NT2/D1 (cell line): ENCODE measurements at regions not wholly inside any gene's neighbourhood (a gene's known extent, or its start where the extent isn't known, plus 50 kb on each side); places are given as distances from the start of the nearest gene placed in this dataset.
"Not testable (repeated sequence)": the region's sequence is repeated elsewhere in the genome, so short reads cannot be mapped to it uniquely, and the experiment has no call there.

Experiments used
- DNase-seq: peaks from one replicate; pipeline ENCODE4 v3.0.0-alpha.2; 2011; ENCODE audit warnings: low read depth, low spot score
- H3K27me3 ChIP-seq: 2 replicates; pipeline ENCODE4 v1.6.0; 2011; ENCODE audit warnings: mild to moderate bottlenecking; ENCODE audit not compliant: insufficient read length, insufficient read depth
- H3K36me3 ChIP-seq: 2 replicates; pipeline ENCODE4 v1.6.1; 2011; ENCODE audit warnings: mild to moderate bottlenecking, low read length, mixed read lengths; ENCODE audit not compliant: insufficient read depth, insufficient read length
- H3K4me1 ChIP-seq: 2 replicates; pipeline ENCODE4 v1.5.1; 2011; ENCODE audit not compliant: insufficient read depth, insufficient read length
- H3K4me3 ChIP-seq: 2 replicates; pipeline ENCODE4 v1.5.1; 2011; ENCODE audit warnings: low read depth; ENCODE audit not compliant: insufficient read length
- H3K9ac ChIP-seq: 2 replicates; pipeline ENCODE4 v1.6.0; 2011; ENCODE audit warnings: low read depth; ENCODE audit not compliant: insufficient read length
- H3K9me3 ChIP-seq: 2 replicates; pipeline ENCODE4 v1.5.1; 2011; ENCODE audit warnings: mild to moderate bottlenecking, low read length; ENCODE audit not compliant: insufficient read depth
- SUZ12 ChIP-seq: IDR thresholded peaks from 2 replicates; pipeline ENCODE4 v1.6.1; 2011; ENCODE audit not compliant: insufficient read length, insufficient read depth; ENCODE audit errors: extremely low read depth
- YY1 ChIP-seq: IDR thresholded peaks from 2 replicates; pipeline ENCODE4 v1.6.1; 2011; ENCODE audit not compliant: insufficient read length, insufficient read depth
- ZNF274 ChIP-seq: IDR thresholded peaks from 2 replicates; pipeline ENCODE4 v1.6.1; 2011; ENCODE audit warnings: mild to moderate bottlenecking, low read depth, low read length

DNA sequence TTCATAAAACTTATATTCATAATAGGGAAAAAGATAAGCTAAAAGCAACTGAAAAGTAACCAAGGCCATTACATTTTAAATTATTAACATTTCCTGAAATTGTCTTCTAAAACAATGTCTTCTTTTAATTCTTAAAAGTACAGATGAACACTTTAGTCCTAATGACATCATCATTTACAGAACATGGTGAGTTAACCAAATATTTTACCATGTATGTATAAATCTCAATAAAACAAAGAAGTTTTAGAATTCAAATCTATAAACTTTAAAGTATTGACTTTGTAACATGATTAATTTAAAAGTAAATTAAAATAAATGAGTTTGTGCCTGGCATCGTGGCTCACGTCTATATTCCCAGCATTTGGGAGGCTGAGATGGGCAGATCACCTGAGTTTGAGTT is 125.9 kb upstream of the PRSS16 start:
- Histone ChIP-seq H3K27me3 (no peaks in the 10 kb centered on the region), H3K36me3 (no peaks in the 10 kb centered on the region)

DNA sequence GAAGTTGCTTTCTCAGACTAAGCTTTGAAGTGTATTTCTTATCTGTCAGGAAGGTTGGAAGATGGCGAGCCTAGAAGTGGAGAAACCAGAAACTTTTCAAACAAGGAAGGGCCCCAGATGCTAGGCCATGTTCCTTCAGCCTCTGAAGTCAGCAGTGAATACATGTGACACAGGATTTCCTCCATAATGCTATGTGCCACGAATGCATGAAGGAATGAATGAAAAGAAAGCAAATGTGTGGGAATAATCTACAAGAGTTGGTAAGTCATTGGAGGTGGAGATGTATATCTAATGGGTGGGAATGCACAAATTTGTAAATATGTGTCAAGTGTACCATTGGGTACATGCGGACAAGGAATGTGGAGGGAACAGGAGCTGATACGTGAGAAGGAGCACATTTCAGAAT is 123.2 kb upstream of the PRSS16 start:
- no peaks in the 10 kb centered on the region for H3K27me3 ChIP-seq
- H3K4me1 ChIP-seq: no peaks in the 10 kb centered on the region
- no peak overlapping the region for H3K9ac ChIP-seq
- no peaks in the 10 kb centered on the region for H3K36me3 ChIP-seq
- no peak overlapping the region for H3K4me3 ChIP-seq
- TF ChIP-seq YY1: no peak
- no peak for TF ChIP-seq ZNF274
- TF ChIP-seq SUZ12: no peak
- no peaks in the 10 kb centered on the region for H3K9me3 ChIP-seq
- no peak for DNase-seq

More for the DNA sequence above, 125.9 kb upstream of the PRSS16 start:
- TF ChIP-seq YY1 (no peak), ZNF274 (no peak), SUZ12 (no peak)
- H3K9me3 ChIP-seq: no peaks in the 10 kb centered on the region
- no peak overlapping the region for H3K4me3 ChIP-seq
- DNase-seq: no peak
- no peaks in the 10 kb centered on the region for H3K4me1 ChIP-seq
- H3K9ac ChIP-seq: no peak overlapping the region

DNA sequence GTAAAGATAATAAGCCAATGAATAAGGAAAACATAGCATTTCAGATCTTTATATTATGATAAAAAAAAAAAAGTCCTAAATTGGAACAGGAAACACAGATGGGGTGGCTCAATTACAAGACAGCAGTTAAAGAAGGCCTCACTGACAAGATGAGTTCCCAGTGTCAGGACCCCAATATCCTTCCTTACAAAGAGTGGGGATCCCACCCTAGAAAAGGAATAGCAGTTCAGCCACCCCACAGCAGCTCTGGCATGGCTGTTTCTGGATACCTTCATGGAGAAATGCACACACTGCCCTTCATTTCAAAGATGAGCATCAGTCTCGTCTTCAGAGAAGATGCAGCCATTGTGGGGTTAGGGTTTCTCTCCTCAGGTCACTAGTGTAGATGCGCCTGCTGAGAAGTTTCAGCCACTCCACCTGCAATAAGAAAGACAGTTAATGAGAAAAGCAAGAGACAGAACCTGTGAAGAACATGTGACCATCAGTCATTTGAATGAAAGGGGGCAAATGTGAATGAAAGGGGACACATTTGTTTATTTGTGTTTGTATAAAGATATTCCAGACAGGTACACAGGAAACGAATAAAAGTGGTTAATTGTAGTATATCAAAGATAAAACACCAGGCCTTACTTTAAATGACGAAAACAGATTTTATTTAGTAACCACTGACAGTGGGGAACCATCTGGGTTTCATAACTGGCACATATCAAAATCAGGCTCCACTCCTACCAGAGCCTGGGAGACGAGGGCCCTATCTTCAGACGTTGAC is 121.3 kb upstream of the PRSS16 start:
- Histone ChIP-seq H3K27me3 (no peaks in the 10 kb centered on the region), H3K36me3 (no peaks in the 10 kb centered on the region), H3K9me3 (no peaks in the 10 kb centered on the region), H3K4me3 (no peak overlapping the region), H3K4me1 (no peaks in the 10 kb centered on the region), H3K9ac (no peak overlapping the region)
- no peak for TF ChIP-seq YY1
- TF ChIP-seq ZNF274: no peak
- no peak for TF ChIP-seq SUZ12
- DNase-seq: no peak

DNA sequence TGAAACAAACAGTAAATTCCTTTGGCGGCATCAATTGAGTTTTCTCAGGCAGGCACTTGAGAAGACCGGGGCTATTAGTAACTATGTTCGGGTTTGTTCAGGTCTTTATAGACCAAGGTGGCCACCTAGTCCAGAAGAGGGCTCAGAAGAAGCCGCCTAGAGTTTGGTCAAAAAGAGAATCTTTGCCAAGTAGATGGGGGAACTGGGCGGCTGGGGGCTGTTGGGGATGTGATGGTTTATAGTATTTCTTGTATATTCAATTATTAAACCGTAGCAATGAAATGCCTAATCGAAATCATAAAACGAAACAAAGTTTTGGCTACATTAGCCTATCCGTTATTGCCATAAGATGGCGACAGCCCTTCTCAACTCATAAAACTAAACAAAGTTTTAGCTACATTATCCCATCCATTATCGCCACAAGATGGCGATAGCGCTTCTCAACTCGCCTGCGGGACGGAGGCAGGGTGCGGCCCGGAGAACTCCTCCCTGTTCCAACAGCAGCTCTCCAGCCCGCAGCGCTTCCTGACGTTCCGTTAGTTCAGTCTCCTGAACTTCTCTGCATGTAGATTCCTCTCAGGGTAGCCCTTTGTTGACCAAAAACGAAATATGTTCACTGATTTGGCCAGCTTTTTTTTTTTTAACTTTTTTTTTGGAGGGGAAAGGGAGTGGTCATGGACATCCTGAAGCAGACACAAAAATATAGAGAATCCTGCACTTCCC is 120.5 kb upstream of the PRSS16 start:
- Histone ChIP-seq H3K9ac (no peak overlapping the region), H3K4me3 (no peak overlapping the region)

DNA sequence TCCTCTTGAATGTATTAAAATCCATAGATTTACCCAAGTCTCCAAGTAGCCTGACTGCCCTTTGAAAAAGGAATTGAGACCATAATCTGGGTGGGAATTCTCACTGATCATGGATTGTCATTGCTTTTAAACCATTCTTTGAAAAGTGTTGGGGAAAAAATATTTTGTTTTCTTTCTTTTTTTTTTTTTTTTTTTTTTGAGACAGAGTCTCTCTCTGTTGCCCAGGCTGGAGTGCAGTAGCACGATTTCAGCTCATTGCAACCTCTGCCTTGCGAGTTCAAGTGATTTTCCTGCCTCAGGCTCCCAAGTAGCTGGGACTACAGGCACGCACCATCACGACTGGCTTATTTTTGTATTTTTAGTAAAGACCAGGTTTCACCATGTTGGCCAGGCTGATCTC is 119.6 kb upstream of the PRSS16 start:
- not testable (repeated sequence) for H3K9ac ChIP-seq, H3K27me3 ChIP-seq, H3K4me3 ChIP-seq, H3K4me1 ChIP-seq, H3K9me3 ChIP-seq, DNase-seq, H3K36me3 ChIP-seq

More for the DNA sequence above, 120.5 kb upstream of the PRSS16 start:
- Histone ChIP-seq H3K4me1 (no peaks in the 10 kb centered on the region), H3K9me3 (no peaks in the 10 kb centered on the region), H3K27me3 (no peaks in the 10 kb centered on the region), H3K36me3 (no peaks in the 10 kb centered on the region)
- DNase-seq: no peak
- TF ChIP-seq SUZ12 (no peak), YY1 (no peak), ZNF274 (no peak)

DNA sequence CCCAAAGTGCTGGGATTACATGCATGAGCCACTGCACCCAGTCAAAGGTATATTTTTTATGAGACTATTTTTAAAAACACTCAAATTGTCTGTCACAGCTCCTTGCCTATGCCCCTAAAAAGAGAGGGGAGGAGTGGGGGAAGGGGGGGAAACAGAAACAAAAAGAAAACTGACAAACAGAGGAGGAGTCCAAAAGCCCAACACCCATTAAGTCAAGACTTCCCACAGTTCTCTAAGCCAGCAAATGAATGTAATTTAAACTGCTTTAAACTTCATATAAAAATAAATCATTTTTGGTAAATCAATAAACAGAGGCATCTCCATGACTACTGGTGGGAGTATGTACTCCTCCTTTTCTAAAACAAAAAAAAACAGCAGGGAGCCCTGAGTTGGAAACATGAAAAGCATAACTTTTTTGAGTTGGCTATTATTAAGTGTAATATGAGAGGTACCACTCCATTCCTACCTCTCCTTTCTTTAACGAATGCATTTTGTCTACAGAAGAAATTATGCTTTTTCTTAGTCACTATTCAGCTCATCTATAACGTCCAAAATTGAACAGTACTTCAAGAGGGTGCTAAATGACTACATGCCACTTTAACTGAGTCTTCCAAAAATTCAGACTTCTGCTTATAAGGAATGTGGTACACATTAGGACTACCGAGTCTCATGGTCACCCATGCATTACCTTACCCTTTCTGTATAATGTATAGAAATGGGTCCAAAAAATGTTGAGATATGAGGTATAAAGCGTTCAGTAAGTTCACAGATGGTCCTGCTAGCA is 119.0 kb upstream of the PRSS16 start:
- Histone ChIP-seq H3K27me3 (no peaks in the 10 kb centered on the region), H3K4me1 (no peaks in the 10 kb centered on the region), H3K4me3 (no peak overlapping the region), H3K36me3 (no peaks in the 10 kb centered on the region), H3K9ac (no peak overlapping the region), H3K9me3 (no peaks in the 10 kb centered on the region)
- TF ChIP-seq ZNF274: no peak
- TF ChIP-seq YY1: no peak
- no peak for TF ChIP-seq SUZ12
- no peak for DNase-seq
